DMS79 treated with DMSO at 0.1 percent for 48 hours (cell line): ENCODE measurements at regions not wholly inside any gene's neighbourhood (a gene's known extent, or its start where the extent isn't known, plus 50 kb on each side); places are given as distances from the start of the nearest gene placed in this dataset.

ENCODE experiments used
- DNase-seq: peaks from one replicate; lab custom pipeline; 2025; lab: John Stamatoyannopoulos, UW

- no peak for DNase-seq
Measured at GRCh38 chr7:112882991-112883390, 92.8 kb upstream of the TMEM168 start.

- DNase-seq = no peak
Measured at GRCh38 chr7:112882511-112882910, 92.3 kb upstream of the TMEM168 start.

- DNase-seq = no peak
Measured at GRCh38 chr7:112882022-112882421, 91.8 kb upstream of the TMEM168 start.

GRCh38 chr7:112880818-112881418 lies 90.7 kb upstream of the TMEM168 start:
- no peak for DNase-seq

GRCh38 chr7:112877691-112878460 lies 87.7 kb upstream of the TMEM168 start:
- DNase-seq = no peak

- no peak for DNase-seq
Measured at GRCh38 chr7:112876877-112877276, 86.7 kb upstream of the TMEM168 start.

- DNase-seq = no peak
Measured at GRCh38 chr7:112874909-112875308, 84.7 kb upstream of the TMEM168 start.

GRCh38 chr7:112873831-112874553 lies 83.8 kb upstream of the TMEM168 start:
- no peak for DNase-seq

GRCh38 chr7:112869111-112869774 lies 79.0 kb upstream of the TMEM168 start:
- DNase-seq = no peak

- DNase-seq = no peak
Measured at GRCh38 chr7:112868609-112869008, 78.4 kb upstream of the TMEM168 start.

GRCh38 chr7:112866424-112866823 lies 76.2 kb upstream of the TMEM168 start:
- DNase-seq = no peak

- no peak for DNase-seq
Measured at GRCh38 chr7:112864380-112864779, 74.2 kb upstream of the TMEM168 start.

- DNase-seq = no peak
Measured at GRCh38 chr7:112858838-112859237, 68.6 kb upstream of the TMEM168 start.

GRCh38 chr7:112855227-112855626 lies 65.0 kb upstream of the TMEM168 start:
- no peak for DNase-seq

GRCh38 chr7:112854169-112854568 lies 64.0 kb upstream of the TMEM168 start:
- no peak for DNase-seq

GRCh38 chr7:112853422-112853821 lies 63.2 kb upstream of the TMEM168 start:
- DNase-seq = no peak

GRCh38 chr7:112843151-112843550 lies 53.0 kb upstream of the TMEM168 start:
- DNase-seq = no peak
